ENCODE measurements at regions not wholly inside any gene's neighbourhood (a gene's known extent, or its start where the extent isn't known, plus 50 kb on each side); places are given as distances from the start of the nearest gene placed in this dataset.

DNA sequence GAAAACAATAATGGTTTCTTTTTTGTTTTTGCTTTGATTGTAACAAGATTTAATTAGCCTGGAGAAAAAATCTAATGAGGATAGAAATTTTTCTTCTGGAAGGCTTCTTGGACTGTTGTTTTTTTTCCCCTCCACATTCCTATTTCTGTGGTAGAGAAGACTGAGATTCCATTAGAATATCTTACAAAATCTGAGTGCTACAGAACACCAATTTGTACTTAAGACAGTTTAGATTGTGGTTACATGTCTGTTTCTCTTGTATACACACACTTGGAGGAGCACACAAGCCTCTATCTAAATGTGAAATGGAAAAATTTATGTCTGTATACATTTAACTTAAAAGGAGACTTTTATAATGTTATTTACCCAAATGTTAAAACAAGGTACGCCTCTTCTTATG, 176.9 kb upstream of the ARSJ start:
- no peaks in the 10 kb centered on the region for H3K9me3 ChIP-seq (replicated peaks in 1 of 2; ENCODE audit: control insufficient read depth in 1 of 2, insufficient read depth in 1 of 2, low read length in 2 of 2)

DNA sequence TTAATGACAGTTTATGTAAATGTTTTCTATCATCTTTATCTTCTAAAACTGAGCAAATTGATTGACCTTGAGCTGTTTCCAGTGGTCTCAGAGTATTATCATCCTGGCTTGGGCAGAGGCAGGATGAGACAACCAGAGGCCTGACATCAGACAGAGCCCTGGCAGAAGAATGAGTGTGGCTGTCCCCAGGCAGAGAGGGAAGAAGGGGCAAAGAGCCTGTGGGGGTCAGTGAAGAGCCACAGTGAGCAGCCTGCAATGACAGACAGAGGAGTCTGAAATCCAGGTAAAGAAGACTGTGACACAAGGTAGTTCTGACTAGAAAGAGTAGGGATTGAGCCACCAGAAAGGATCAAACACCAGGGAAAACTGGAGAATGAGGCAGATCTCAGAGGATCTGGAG, 182.4 kb upstream of the ARSJ start:
- H3K27ac Mint-ChIP-seq, result no peak overlapping the region
- no peak for DNase-seq
- H3K4me1 ChIP-seq (ENCODE audit: control insufficient read depth in 1 of 2, insufficient read depth in 2 of 2, low read length in 2 of 2), result no peaks in the 10 kb centered on the region
- no peaks in the 10 kb centered on the region for H4K20me1 ChIP-seq (ENCODE audit: insufficient read depth, low read length)
- no peak overlapping the region for H3K27ac ChIP-seq (ENCODE audit: low read depth in 1 of 2, low read length in 2 of 2)
- no peaks in the 10 kb centered on the region for H3K4me1 Mint-ChIP-seq
- no peaks in the 10 kb centered on the region for H3K36me3 Mint-ChIP-seq
- intact Hi-C loops (cut with micrococcal nuclease), result no loop called here
- H3K27me3 ChIP-seq (ENCODE audit: control insufficient read depth in 2 of 2, insufficient read depth in 2 of 2, low read length in 2 of 2), result no peaks in the 10 kb centered on the region
- H3K4me3 ChIP-seq (replicated peaks in 1 of 3; ENCODE audit: low read depth in 2 of 3, low read length in 3 of 3), result no peak overlapping the region
- no peaks in the 10 kb centered on the region for H3K27me3 Mint-ChIP-seq (ENCODE audit: low read depth in 3 of 3)
- H3K9me3 Mint-ChIP-seq, result no peaks in the 10 kb centered on the region
- no peak overlapping the region for H2AFZ ChIP-seq (ENCODE audit: insufficient read depth, low read depth, low read length, poor library complexity, severe bottlenecking)
- H3K9ac ChIP-seq (ENCODE audit: insufficient read depth, low read length, poor library complexity, severe bottlenecking), result no peak overlapping the region
- H3K79me2 ChIP-seq (ENCODE audit: insufficient read depth, low read length), result no peaks in the 10 kb centered on the region
- H3K9me3 ChIP-seq (replicated peaks in 1 of 2; ENCODE audit: control insufficient read depth in 1 of 2, insufficient read depth in 1 of 2, low read length in 2 of 2), result no peaks in the 10 kb centered on the region
- H3K4me2 ChIP-seq (replicated peaks; ENCODE audit: extremely low read depth, low read length, poor library complexity, severe bottlenecking), result no peak overlapping the region
- TF ChIP-seq, protein P1, sequence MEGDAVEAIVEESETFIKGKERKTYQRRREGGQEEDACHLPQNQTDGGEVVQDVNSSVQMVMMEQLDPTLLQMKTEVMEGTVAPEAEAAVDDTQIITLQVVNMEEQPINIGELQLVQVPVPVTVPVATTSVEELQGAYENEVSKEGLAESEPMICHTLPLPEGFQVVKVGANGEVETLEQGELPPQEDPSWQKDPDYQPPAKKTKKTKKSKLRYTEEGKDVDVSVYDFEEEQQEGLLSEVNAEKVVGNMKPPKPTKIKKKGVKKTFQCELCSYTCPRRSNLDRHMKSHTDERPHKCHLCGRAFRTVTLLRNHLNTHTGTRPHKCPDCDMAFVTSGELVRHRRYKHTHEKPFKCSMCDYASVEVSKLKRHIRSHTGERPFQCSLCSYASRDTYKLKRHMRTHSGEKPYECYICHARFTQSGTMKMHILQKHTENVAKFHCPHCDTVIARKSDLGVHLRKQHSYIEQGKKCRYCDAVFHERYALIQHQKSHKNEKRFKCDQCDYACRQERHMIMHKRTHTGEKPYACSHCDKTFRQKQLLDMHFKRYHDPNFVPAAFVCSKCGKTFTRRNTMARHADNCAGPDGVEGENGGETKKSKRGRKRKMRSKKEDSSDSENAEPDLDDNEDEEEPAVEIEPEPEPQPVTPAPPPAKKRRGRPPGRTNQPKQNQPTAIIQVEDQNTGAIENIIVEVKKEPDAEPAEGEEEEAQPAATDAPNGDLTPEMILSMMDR (IDR thresholded peaks at IDR 0.05), result no peak
- H3K36me3 ChIP-seq (replicated peaks in 1 of 2; ENCODE audit: control insufficient read depth in 1 of 2, insufficient read depth in 2 of 2, low read length in 2 of 2), result no peaks in the 10 kb centered on the region
- H3K4me3 Mint-ChIP-seq, result no peak overlapping the region

More for the DNA sequence above, 176.9 kb upstream of the ARSJ start:
- H3K79me2 ChIP-seq (ENCODE audit: insufficient read depth, low read length), result no peaks in the 10 kb centered on the region
- Mint-ChIP-seq H3K4me1 (no peaks in the 10 kb centered on the region), H3K4me3 (no peak overlapping the region), H3K36me3 (no peaks in the 10 kb centered on the region), H3K27me3 (ENCODE audit: low read depth in 3 of 3) (no peaks in the 10 kb centered on the region), H3K9me3 (peaks cover 0 to 4% (median 0%) of the 10 kb centered on the region in 7 donors), H3K27ac (no peak overlapping the region)
- H3K9ac ChIP-seq (ENCODE audit: insufficient read depth, low read length, poor library complexity, severe bottlenecking), result no peak overlapping the region
- TF ChIP-seq, protein P1 (IDR thresholded peaks at IDR 0.05), result no peak
- DNase-seq, result no peak
- H4K20me1 ChIP-seq (ENCODE audit: insufficient read depth, low read length), result no peaks in the 10 kb centered on the region
- WGBS (ENCODE audit: insufficient coverage), result no CpG with 5 or more reads among the region's 1 CpG
- no peak overlapping the region for H3K27ac ChIP-seq (ENCODE audit: low read depth in 1 of 2, low read length in 2 of 2)
- H3K4me1 ChIP-seq (ENCODE audit: control insufficient read depth in 1 of 2, insufficient read depth in 2 of 2, low read length in 2 of 2), result no peaks in the 10 kb centered on the region
- intact Hi-C loops (cut with micrococcal nuclease), result no loop called here
- H3K36me3 ChIP-seq (replicated peaks in 1 of 2; ENCODE audit: control insufficient read depth in 1 of 2, insufficient read depth in 2 of 2, low read length in 2 of 2), result no peaks in the 10 kb centered on the region
- H2AFZ ChIP-seq (ENCODE audit: insufficient read depth, low read depth, low read length, poor library complexity, severe bottlenecking), result no peak overlapping the region
- H3K27me3 ChIP-seq (ENCODE audit: control insufficient read depth in 2 of 2, insufficient read depth in 2 of 2, low read length in 2 of 2), result no peaks in the 10 kb centered on the region
- no peak overlapping the region for H3K4me3 ChIP-seq (replicated peaks in 1 of 3; ENCODE audit: low read depth in 2 of 3, low read length in 3 of 3)
- H3K4me2 ChIP-seq (replicated peaks; ENCODE audit: extremely low read depth, low read length, poor library complexity, severe bottlenecking), result no peak overlapping the region

Data from CD14-positive monocyte (primary cell).